HG02610 (cell line): ENCODE measurements at regions not wholly inside any gene's neighbourhood (a gene's known extent, or its start where the extent isn't known, plus 50 kb on each side); places are given as distances from the start of the nearest gene placed in this dataset.
"Not testable (repeated sequence)": the region's sequence is repeated elsewhere in the genome, so short reads cannot be mapped to it uniquely, and the experiment has no call there.

ENCODE experiments used
- ATAC-seq: cut with Tn5 transposase; IDR thresholded peaks from one replicate; pipeline ENCODE4 v1.9.1; 2021; ENCODE audit warnings: mild to moderate bottlenecking, moderate library complexity; ENCODE audit not compliant: unreplicated experiment

DNA sequence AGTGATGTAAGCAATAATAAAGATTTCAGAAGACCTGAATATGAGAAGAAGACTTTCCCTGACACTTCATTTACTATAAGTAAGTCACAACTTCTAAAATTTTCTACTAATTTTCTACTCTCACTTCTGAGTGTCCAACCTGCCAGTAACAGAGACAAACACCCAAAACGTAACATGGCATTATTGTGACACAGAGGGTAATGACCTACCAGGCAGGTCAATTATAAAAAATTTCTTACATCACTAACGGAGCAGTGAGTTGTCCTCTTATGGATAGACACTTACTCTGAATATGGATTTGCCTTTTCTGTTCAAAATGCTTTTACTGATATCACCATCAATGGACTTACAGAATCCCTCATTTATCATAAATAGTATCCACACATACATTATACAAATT lies 405.9 kb upstream of the MAGEB16 start:
- ATAC-seq = no peak

DNA sequence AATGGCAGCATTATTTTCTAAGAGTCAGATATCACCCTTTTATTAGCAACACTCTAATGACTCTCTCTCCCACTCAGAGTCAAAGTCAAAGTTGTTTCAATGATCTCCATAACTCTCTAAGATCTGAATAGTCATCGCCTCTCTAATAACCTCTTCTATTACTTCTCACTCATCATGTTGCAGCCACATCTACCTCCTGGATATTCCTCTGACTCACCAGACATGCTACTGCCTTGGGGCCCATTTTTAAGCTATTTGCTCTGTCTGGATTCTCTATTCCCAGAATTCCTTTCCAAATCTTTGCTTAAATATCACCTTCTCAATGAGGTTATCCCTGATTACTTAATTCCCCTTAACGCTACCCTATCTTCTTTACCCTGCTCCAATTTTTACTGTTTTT lies 391.8 kb upstream of the MAGEB16 start:
- no peak for ATAC-seq

DNA sequence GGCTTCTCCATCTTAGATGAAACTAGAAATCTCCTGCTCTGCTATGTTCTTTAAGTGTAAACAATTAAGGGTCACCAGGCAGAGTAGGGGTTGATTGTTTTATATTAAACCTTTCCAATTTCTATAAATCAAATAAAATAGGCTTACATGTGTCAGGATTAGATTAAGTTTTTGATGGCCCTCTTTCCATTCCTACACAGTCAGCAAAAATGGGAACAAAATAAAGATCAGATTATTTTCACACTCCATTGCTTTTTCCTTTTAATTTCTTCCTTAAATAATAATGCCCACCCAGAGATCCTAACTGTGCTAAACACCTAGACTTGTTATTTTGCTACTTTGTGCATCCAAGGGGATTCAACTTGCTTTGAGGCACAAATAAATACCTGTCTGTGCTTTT lies 381.4 kb upstream of the MAGEB16 start:
- no peak for ATAC-seq

DNA sequence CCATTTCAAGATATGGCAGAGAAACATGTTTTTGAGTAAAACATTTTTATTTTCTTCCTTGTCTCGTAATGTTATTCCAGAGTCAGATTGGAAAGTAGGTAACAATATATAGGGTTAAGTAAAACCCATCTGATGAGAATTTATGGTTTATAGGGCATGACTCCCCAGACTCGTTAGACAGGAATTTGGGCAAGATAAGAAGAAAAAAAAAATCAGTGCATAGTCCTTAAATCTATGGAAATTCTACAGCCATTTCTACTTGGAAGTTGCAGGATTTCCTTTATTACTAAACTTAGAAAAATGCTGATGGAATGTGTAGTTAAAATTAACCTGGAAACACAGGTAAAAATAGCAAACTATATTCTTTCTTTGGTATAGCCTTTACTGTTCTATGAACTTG lies 366.1 kb upstream of the MAGEB16 start:
- no peak for ATAC-seq

DNA sequence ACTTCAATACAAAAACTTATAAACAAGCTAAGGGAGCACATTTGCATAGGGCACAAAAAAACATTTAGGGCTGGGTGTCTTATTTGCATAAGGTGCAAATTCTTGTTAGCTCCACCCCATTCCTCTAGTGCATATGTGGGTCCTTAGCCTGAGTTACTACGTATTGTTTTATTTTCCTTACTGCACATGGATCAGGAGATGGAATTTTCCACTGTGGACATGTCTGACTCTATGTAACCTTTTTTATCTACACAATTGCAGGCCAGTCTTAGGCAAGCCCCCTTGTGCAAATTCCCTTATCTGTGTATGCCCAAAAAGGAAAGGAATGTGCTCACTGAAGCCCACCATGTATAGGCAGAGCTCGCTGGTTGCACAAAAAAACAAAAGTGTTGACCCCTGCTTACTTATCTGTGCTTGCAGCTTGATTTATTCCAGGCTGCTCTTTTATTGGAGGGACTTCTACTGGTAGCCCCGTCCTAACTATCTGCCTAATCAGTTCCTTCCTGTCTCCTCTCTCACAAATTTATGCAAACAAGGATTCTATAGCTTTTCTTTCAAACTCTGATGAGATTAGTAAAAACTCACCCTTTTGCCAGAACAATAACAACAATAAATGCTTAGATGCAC lies 359.0 kb upstream of the MAGEB16 start:
- no peak for ATAC-seq

DNA sequence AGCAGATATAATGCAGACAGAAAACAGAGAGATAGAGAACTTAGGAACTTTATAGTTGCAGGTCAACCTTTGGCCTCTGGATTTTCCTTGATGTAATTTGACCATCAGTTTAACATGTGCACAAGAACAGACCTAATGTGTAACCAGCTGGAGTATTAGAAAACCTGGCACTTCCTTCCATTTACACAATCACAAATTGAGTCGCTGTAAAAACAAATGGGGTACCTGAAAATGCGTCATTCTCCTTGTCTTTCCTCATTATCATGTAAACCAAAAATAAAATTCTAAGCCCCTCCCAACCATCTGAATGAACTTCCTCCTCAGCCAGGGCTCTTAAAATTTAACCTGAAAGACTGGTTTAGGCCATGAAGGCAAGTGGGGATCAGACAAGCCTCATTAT lies 358.4 kb upstream of the MAGEB16 start:
- ATAC-seq = no peak

DNA sequence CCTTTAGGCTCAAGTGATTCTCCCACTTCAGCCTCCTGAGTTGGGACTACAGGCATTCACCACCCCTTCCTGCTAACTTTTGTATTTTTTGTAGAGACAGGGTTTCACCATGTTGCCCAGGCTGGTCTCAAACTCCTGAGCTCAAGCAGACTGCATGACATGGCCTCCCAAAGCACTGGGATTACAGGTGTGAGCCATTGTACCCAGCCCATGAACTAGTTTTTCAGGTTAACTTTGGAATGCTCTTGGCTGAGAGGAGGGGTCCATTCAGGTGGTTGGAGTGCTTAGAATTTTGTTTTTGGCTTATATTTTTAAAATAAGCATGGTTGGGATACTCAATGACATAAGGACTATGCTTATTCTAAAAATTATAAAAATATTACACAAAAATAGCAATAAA lies 355.7 kb upstream of the MAGEB16 start:
- ATAC-seq = no peak

DNA sequence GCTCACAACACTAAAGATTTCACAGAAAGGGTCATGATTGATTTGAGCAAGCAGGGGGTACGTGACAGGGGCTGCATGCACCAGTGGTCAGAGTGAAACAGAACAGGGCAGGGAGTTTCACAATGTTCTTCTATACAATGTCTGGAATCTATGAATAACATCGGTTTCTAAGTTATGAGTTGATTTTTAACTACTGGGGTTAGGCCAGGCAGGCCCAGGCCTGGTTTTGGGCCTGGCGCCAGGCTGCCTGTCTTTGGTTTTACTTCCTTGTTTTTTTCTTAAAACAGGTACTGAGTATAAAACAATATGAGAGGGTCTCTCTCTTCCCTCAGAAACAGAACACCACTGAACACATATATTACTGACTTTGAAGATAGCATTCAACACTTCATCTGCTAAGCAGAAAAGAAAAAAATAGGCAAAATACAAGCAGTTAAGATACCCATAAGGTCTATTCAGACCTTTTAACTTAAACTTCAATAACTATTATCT lies 355.0 kb upstream of the MAGEB16 start:
- not testable (repeated sequence) for ATAC-seq

DNA sequence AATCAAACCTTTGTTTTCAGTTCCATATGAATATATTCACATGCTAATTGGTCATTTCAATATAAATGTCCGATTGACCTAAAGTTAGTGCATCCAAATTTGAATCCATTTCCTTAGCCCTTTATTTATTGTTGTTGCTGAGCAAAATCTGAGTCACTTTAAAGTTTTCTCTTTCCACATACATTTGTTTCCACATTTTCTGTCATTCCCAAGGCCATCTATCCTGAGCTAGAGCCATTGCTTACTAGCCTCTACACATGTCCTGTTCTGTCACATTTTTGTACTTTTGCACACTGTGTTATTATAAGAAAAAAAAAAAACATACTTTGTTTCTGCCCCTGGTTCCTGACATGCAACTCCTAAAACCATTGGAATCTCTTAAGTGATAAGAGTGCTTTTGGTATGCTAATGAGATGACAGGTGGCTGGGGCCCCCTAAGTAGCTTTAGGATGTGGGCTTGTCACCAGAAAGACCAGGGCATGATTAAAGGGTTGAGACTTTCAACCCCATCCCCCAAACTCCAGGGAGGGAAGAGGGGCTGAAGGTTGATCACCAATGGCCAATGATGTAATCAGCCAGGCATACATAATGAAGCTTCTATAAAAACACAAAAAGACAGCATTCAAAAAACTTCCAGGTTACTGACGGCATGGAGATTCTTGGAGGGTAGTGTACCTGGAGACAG lies 353.3 kb upstream of the MAGEB16 start:
- no peak for ATAC-seq

DNA sequence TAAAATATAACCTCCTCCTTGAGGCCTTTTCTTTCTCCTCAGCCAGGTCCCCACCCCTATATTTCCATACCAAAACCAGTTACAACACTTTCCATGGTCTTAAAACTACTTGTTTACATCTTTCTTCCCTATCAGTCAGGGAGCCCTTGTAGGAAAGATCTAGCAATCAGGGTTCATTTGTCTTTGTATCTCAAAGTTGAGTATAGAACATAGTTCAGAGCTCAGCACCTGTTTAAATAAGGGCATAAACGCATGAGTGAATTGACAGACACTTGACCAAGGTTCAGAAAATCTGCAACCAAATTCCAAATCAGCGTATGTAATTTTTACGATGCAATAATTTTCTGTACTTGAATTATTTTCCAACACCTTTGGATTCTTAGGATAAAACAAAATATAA lies 352.2 kb upstream of the MAGEB16 start:
- no peak for ATAC-seq

DNA sequence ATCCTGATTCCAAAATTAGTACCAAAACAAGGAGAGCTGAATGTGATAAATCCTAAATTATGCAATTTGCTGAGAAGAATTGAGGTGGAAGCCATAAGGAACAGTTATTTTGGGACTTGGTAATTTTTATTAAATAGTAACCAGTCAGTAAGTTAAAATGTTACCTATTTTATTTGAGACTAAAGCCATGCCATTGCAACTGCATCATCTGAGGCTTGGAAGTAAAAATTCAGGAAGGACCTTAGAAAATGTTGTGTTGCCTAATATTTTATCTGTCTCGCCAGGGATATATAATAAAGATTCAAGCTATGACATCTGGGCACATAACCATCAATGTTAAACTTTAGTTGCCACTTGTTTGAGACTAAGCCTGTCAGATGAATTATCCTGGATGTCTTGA lies 341.3 kb upstream of the MAGEB16 start:
- ATAC-seq = no peak

DNA sequence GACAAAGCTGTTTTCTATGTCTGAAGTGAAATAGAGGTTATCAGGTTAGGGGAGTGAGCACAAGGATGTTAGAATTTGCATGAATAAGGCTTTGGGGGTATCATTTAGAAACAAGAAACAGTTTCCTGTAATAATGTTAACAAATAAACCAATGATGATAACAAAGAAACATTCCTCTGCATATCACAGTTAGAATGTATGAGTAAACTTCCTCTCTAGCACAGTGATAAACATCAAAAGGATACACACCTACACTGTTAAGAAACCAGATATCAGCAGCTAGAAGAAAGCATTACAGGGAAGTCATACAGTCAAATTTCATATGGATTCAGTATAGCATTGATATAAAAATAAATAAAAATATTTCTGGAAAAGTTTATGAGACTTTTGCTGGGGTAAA lies 340.0 kb upstream of the MAGEB16 start:
- no peak for ATAC-seq

DNA sequence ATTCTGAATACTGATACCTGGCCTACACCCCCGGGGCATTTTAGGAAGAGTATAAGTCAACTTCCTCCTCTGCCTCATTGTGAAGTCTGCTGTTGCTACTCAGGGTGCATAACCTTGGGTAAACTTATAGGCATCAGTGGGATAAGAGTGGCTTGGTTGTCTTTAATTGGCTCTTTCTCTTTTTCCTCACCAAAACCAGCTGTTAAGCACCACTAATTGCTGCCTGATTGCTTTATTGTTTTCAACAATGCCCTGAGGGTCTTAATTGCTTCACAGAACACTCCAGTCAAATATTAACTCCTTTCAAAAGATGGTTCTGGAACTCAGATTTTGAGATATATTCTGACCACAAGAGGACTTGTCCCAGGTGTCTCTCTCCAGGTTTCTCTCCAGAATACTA lies 337.0 kb upstream of the MAGEB16 start:
- ATAC-seq = no peak

DNA sequence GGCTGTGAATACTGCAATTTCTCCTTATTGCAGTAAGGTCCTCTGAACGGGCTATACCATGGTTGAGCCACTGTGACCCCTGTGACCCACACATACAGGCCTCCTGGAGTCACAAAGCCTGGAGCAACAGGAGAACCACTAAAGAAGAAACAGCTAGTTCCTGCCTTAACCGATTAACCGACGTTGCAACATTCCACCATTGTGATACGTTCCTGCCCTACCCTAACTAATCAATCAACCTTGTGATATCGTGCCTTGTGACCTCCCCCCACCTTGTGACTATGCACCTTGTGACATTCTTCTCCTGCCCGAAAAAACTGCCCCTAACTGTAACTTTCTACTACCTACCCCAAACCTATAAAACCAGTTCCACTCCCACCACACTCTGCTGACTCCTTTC lies 301.5 kb upstream of the MAGEB16 start:
- ATAC-seq = not testable (repeated sequence)

DNA sequence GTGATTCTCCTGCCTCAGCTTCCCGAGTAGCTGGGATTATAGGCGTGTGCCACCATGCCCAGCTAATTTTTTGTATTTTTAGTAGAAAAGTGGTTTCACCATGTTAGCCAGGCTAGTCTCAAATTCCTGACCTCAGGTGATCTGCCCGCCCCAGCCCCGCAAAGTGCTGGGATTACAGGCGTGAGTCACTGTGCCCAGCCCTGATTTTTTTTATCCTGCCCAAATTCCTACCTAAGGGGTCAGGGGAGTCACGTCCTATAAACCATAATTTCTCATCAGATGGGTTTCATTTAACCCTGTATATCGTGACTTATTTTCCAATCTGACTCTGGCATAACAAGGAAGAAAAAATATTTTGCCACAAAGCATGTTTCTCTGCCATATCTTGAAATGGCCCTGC lies 300.7 kb upstream of the MAGEB16 start:
- not testable (repeated sequence) for ATAC-seq

DNA sequence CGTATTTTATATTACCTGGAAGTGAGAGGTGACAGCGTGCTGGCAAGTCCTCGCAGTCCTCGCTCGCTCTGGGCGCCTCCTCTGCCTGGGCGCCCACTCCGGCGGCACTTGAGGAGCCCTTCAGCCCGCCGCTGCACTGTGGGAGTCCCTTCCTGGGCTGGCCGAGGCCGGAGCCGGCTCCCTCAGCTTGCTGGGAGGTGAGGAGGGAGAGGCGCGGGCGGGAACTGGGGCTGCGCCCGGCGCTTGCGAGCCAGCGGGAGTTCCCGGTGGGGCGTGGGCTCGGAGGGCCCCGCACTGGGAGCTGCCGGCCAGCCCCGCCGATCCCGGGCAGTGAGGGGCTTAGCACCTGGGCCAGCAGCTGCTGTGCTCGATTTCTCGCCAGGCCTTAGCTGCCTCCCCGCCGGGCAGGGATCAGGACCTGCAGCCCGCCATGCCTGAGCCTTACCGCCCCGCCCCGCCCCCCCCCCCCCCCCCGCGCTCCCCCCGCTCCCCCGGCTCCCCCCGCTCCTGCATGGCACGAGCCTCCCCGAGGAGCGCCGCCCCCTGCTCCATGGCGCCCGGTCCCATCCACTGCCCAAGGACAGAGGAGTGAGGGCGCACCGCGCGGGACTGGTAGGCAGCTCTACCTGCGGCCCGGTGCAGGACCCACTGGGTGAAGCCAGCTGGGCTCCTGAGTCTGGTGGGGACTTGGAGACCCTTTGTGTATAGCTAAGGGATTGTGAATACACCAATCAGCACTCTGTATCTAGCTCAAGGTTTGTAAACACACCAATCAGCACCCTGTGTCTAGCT lies 298.9 kb upstream of the MAGEB16 start:
- ATAC-seq = no peak

DNA sequence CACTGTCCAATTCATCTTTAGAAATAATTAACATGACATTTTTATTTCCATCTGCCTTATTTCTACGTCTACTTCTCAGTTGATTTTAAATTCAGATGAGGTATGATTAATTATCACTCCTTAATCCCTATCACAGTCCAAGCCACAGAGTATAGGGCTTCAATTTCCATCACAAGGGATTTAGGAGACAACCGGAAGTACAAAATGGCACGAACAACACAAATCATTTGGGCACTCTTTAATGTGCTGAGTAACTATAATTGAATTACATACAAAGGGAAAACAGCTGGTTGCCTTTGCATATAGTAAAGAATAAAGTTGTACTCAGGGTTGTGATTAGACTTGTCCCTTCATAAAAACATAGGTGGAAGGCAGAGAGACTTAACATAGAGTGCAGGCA lies 290.4 kb upstream of the MAGEB16 start:
- no peak for ATAC-seq

DNA sequence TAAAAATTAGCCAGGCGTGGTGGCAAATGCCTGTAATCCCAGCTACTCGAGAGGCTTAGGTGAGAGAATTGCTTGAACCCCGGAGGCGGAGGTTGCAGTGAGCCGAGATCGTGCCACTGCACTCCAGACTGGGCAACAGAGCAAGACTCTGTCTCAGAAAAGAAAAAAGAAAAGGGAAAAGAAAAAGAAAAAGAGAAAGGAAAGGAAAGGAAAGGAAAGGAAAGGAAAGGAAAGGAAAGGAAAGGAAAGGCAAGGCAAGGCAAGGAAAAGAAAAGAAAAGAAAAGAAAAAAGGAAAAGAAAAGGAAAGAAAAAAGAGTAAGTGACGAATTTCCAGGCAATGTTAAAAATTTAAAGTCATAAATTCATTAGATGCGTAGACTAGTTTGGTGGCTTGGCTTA lies 250.1 kb upstream of the MAGEB16 start:
- ATAC-seq = not testable (repeated sequence)

DNA sequence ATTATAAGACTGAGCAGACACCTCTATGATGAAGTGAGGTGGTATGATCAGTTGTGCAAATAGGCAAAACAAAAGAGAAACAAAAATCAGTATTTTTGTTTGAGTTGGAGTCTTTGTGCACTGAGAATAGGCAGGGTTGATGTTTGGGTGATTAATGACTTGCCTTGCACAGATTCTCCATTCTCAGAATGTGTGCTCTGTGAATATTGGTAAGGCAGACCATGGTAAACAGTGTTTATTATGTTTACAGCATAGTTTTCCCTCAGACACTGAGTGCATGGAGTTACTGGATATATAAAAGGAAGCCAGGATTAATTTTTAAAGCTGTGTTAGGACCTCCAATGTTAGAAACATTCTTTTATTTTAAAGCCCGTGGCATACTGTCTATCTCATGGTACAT lies 240.2 kb upstream of the MAGEB16 start:
- no peak for ATAC-seq

DNA sequence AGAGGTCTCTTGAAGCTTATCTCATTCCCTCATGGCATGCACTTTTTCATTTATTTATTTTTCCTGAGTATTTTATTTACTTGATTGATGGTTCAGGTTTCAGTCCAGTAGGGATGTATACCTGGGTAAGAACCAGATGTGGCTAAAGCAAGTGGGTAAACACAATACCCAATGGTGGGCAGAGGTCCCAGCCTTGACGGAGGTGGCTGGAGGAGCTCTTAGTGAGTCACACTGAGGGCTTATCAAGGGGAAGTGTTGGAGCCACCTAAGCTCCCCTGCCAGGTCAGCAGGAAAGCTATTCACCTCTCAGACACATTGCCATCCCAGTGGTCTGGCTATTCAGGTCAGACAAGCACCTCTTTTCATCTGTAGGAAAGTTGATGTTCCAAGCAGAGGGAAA lies 236.2 kb upstream of the MAGEB16 start:
- no peak for ATAC-seq

DNA sequence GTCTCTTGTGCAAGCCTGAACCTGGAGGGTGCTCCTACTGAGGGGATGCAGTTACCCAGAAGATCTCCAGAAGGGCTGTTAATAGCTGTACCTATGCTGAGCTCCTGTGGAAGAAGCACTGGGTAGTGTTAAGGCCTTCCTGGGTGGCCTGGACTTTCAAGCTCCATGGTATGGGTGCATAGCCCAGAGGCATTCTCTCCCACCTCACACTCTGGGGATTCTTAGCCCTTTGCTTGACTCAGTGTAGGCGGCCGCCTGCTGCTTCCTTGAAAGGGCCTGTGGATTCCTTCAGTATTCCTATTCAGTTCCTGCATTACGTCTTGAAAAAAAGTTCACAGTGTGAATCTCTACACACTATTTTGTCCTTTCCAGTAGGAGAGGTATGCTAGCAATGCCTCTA lies 235.7 kb upstream of the MAGEB16 start:
- ATAC-seq = no peak

DNA sequence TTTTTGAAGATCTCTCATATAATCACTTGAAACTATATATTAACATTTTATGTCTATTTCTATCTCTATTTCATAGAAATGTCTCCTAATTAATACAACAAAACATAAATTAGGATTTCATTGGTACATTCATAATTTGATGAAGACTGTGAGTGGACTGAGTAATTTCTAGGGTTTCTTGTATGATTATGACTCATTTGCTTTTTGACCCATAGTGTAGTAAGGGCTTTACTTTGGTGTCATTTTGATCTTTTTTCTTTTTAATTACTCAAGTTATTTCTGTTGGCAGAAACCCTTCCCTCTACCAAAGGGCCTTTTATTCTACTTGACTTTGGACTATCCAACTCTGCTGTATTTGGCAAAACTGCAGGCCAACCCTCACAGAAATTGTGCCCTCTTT lies 207.9 kb upstream of the MAGEB16 start:
- no peak for ATAC-seq
